GM19043 (cell line): ENCODE measurements at regions not wholly inside any gene's neighbourhood (a gene's known extent, or its start where the extent isn't known, plus 50 kb on each side); places are given as distances from the start of the nearest gene placed in this dataset.
"Not testable (repeated sequence)": the region's sequence is repeated elsewhere in the genome, so short reads cannot be mapped to it uniquely, and the experiment has no call there.

Experiments
- ATAC-seq: cut with Tn5 transposase; IDR thresholded peaks from one replicate; pipeline ENCODE4 v1.9.1; 2021; ENCODE audit warnings: low read depth; ENCODE audit not compliant: unreplicated experiment

- ATAC-seq = not testable (repeated sequence)
Observed at GRCh38 chr2:87309785-87310184, 288.1 kb upstream of the PLGLB1 start.

GRCh38 chr2:87311896-87312441 lies 290.3 kb upstream of the PLGLB1 start:
- not testable (repeated sequence) for ATAC-seq

GRCh38 chr2:87314622-87315021 lies 293.0 kb upstream of the PLGLB1 start:
- ATAC-seq = not testable (repeated sequence)

GRCh38 chr2:87315183-87315902 lies 293.7 kb upstream of the PLGLB1 start:
- ATAC-seq = not testable (repeated sequence)

- not testable (repeated sequence) for ATAC-seq
Observed at GRCh38 chr2:87317193-87317592, 295.5 kb upstream of the PLGLB1 start.

- ATAC-seq = not testable (repeated sequence)
Observed at GRCh38 chr2:87318814-87319491, 297.3 kb upstream of the PLGLB1 start.

GRCh38 chr2:87319705-87320104 lies 298.1 kb upstream of the PLGLB1 start:
- not testable (repeated sequence) for ATAC-seq

GRCh38 chr2:87321201-87321600 lies 299.6 kb upstream of the PLGLB1 start:
- not testable (repeated sequence) for ATAC-seq

GRCh38 chr2:87324335-87325041 lies 302.8 kb upstream of the PLGLB1 start:
- ATAC-seq = not testable (repeated sequence)

GRCh38 chr2:87325042-87325910 lies 303.6 kb upstream of the PLGLB1 start:
- not testable (repeated sequence) for ATAC-seq

- ATAC-seq = not testable (repeated sequence)
Observed at GRCh38 chr2:87325911-87326294, 304.3 kb upstream of the PLGLB1 start.

- not testable (repeated sequence) for ATAC-seq
Observed at GRCh38 chr2:87326754-87327153, 305.1 kb upstream of the PLGLB1 start.

- ATAC-seq = not testable (repeated sequence)
Observed at GRCh38 chr2:87327648-87328371, 306.2 kb upstream of the PLGLB1 start.

- ATAC-seq = not testable (repeated sequence)
Observed at GRCh38 chr2:87329529-87329928, 307.9 kb upstream of the PLGLB1 start.

GRCh38 chr2:87330486-87330885 lies 308.8 kb upstream of the PLGLB1 start:
- ATAC-seq = not testable (repeated sequence)

GRCh38 chr2:87331940-87332583 lies 310.4 kb upstream of the PLGLB1 start:
- not testable (repeated sequence) for ATAC-seq

- ATAC-seq = not testable (repeated sequence)
Observed at GRCh38 chr2:87334888-87335287, 313.2 kb upstream of the PLGLB1 start.

- ATAC-seq = not testable (repeated sequence)
Observed at GRCh38 chr2:87338998-87339397, 317.4 kb upstream of the PLGLB1 start.

- ATAC-seq = not testable (repeated sequence)
Observed at GRCh38 chr2:87341601-87342014, 320.0 kb upstream of the PLGLB1 start.
